ENCODE measurements at regions not wholly inside any gene's neighbourhood (a gene's known extent, or its start where the extent isn't known, plus 50 kb on each side); places are given as distances from the start of the nearest gene placed in this dataset.
A peak's percentile ranks its signal among the peaks of the same experiment; 100 is the strongest.

GRCh38 chr11:130709531-130709930 lies 206.7 kb downstream of the SNX19 start:
- peaks cover 7% of the 10 kb centered on the region for H3K9me3 ChIP-seq (ENCODE audit: control insufficient read depth, low read length)
- peaks cover 10% of the 10 kb centered on the region for H3K4me1 ChIP-seq (ENCODE audit: control insufficient read depth, insufficient read depth, low read depth, low read length)
- H3K4me3 ChIP-seq (ENCODE audit: insufficient read depth in 1 of 2, low read depth in 1 of 2, low read length in 2 of 2) = no peak overlapping the region
- no peaks in the 10 kb centered on the region for H3K36me3 ChIP-seq (ENCODE audit: control insufficient read depth in 1 of 2, insufficient read depth in 2 of 2, low read depth in 1 of 2, low read length in 2 of 2)
- no peak overlapping the region for H3K27ac ChIP-seq (ENCODE audit: low read length, poor library complexity, severe bottlenecking)
- H4K91ac ChIP-seq (ENCODE audit: low read length) = no peak overlapping the region
- no peak overlapping the region for H2BK15ac ChIP-seq (ENCODE audit: low read depth, poor library complexity, severe bottlenecking)
- no peak overlapping the region for H2BK120ac ChIP-seq (ENCODE audit: low read depth, low read length)
- H3K9ac ChIP-seq (ENCODE audit: low read length) = no peak overlapping the region
- no peak overlapping the region for H3K23ac ChIP-seq (ENCODE audit: low read length in 2 of 2)
- H4K8ac ChIP-seq (ENCODE audit: low read length) = no peak overlapping the region
- no peak overlapping the region for H3K18ac ChIP-seq (ENCODE audit: low read depth in 1 of 2, low read length in 2 of 2)
- peak overlapping the region in 1 of 2 experiments; percentile 42 for H2BK12ac ChIP-seq (ENCODE audit: low read length in 2 of 2)
- no peaks in the 10 kb centered on the region for H3K27me3 ChIP-seq (ENCODE audit: control insufficient read depth in 1 of 2, insufficient read depth in 1 of 2, low read length in 2 of 2)
- H3K4me2 ChIP-seq (ENCODE audit: low read length, poor library complexity, severe bottlenecking) = no peak overlapping the region
- H3K14ac ChIP-seq (ENCODE audit: low read length in 2 of 2) = peak overlapping the region in 1 of 2 experiments; percentile 66
- 85% methylated on average over 4 of the region's 5 CpGs for WGBS
- no peak for DNase-seq
- no peaks in the 10 kb centered on the region for H3K79me1 ChIP-seq (replicated peaks; ENCODE audit: low read length, poor library complexity, severe bottlenecking)
- H2AK5ac ChIP-seq (ENCODE audit: low read length, severe bottlenecking) = no peak overlapping the region
- H3K4ac ChIP-seq (ENCODE audit: low read depth in 1 of 2, low read length in 2 of 2) = no peak overlapping the region
- H2BK5ac ChIP-seq (ENCODE audit: low read depth, low read length, poor library complexity, severe bottlenecking) = no peak overlapping the region
- H2AFZ ChIP-seq (ENCODE audit: low read depth, low read length) = no peak overlapping the region

GRCh38 chr11:130710021-130710420 lies 206.3 kb downstream of the SNX19 start:
- Histone ChIP-seq H2BK5ac (ENCODE audit: low read depth, low read length, poor library complexity, severe bottlenecking) (no peak overlapping the region), H3K4ac (ENCODE audit: low read depth in 1 of 2, low read length in 2 of 2) (peak overlapping the region in 1 of 2 experiments; percentile 9), H2BK12ac (ENCODE audit: low read length in 2 of 2) (no peak overlapping the region), H3K23ac (ENCODE audit: low read length in 2 of 2) (no peak overlapping the region), H3K79me1 (replicated peaks; ENCODE audit: low read length, poor library complexity, severe bottlenecking) (no peaks in the 10 kb centered on the region), H3K18ac (ENCODE audit: low read depth in 1 of 2, low read length in 2 of 2) (peak overlapping the region; percentile 2 to 22), H2BK15ac (ENCODE audit: low read depth, poor library complexity, severe bottlenecking) (no peak overlapping the region), H3K9me3 (ENCODE audit: control insufficient read depth, low read length) (peaks cover 7% of the 10 kb centered on the region), H3K9ac (ENCODE audit: low read length) (no peak overlapping the region), H4K91ac (ENCODE audit: low read length) (peak overlapping the region; percentile 83), H3K4me2 (ENCODE audit: low read length, poor library complexity, severe bottlenecking) (no peak overlapping the region), H3K27me3 (ENCODE audit: control insufficient read depth in 1 of 2, insufficient read depth in 1 of 2, low read length in 2 of 2) (no peaks in the 10 kb centered on the region), H2BK120ac (ENCODE audit: low read depth, low read length) (no peak overlapping the region), H3K14ac (ENCODE audit: low read length in 2 of 2) (no peak overlapping the region), H3K27ac (ENCODE audit: low read length, poor library complexity, severe bottlenecking) (no peak overlapping the region), H2AK5ac (ENCODE audit: low read length, severe bottlenecking) (no peak overlapping the region), H2AFZ (ENCODE audit: low read depth, low read length) (no peak overlapping the region), H3K4me3 (ENCODE audit: insufficient read depth in 1 of 2, low read depth in 1 of 2, low read length in 2 of 2) (no peak overlapping the region), H3K4me1 (ENCODE audit: control insufficient read depth, insufficient read depth, low read depth, low read length) (peaks cover 10% of the 10 kb centered on the region), H3K36me3 (ENCODE audit: control insufficient read depth in 1 of 2, insufficient read depth in 2 of 2, low read depth in 1 of 2, low read length in 2 of 2) (no peaks in the 10 kb centered on the region), H4K8ac (ENCODE audit: low read length) (no peak overlapping the region)
- WGBS = 92% methylated on average over 5 of the region's 5 CpGs
- no peak for DNase-seq

GRCh38 chr11:130710497-130711012 lies 205.7 kb downstream of the SNX19 start:
- H3K18ac ChIP-seq (ENCODE audit: low read depth in 1 of 2, low read length in 2 of 2) = peak overlapping the region in 1 of 2 experiments; percentile 7
- H3K27me3 ChIP-seq (ENCODE audit: control insufficient read depth in 1 of 2, insufficient read depth in 1 of 2, low read length in 2 of 2) = no peaks in the 10 kb centered on the region
- H2BK120ac ChIP-seq (ENCODE audit: low read depth, low read length) = no peak overlapping the region
- H3K79me1 ChIP-seq (replicated peaks; ENCODE audit: low read length, poor library complexity, severe bottlenecking) = no peaks in the 10 kb centered on the region
- no peak overlapping the region for H2AFZ ChIP-seq (ENCODE audit: low read depth, low read length)
- no peak overlapping the region for H3K27ac ChIP-seq (ENCODE audit: low read length, poor library complexity, severe bottlenecking)
- peaks cover 10% of the 10 kb centered on the region for H3K4me1 ChIP-seq (ENCODE audit: control insufficient read depth, insufficient read depth, low read depth, low read length)
- no peak overlapping the region for H4K8ac ChIP-seq (ENCODE audit: low read length)
- no peak overlapping the region for H2AK5ac ChIP-seq (ENCODE audit: low read length, severe bottlenecking)
- no peaks in the 10 kb centered on the region for H3K36me3 ChIP-seq (ENCODE audit: control insufficient read depth in 1 of 2, insufficient read depth in 2 of 2, low read depth in 1 of 2, low read length in 2 of 2)
- no peak overlapping the region for H2BK5ac ChIP-seq (ENCODE audit: low read depth, low read length, poor library complexity, severe bottlenecking)
- H4K91ac ChIP-seq (ENCODE audit: low read length) = no peak overlapping the region
- H2BK15ac ChIP-seq (ENCODE audit: low read depth, poor library complexity, severe bottlenecking) = no peak overlapping the region
- H3K14ac ChIP-seq (ENCODE audit: low read length in 2 of 2) = no peak overlapping the region
- peak; percentile 95 for DNase-seq
- no peak overlapping the region for H3K9ac ChIP-seq (ENCODE audit: low read length)
- no peak overlapping the region for H3K4me3 ChIP-seq (ENCODE audit: insufficient read depth in 1 of 2, low read depth in 1 of 2, low read length in 2 of 2)
- H3K4me2 ChIP-seq (ENCODE audit: low read length, poor library complexity, severe bottlenecking) = no peak overlapping the region
- no peak overlapping the region for H2BK12ac ChIP-seq (ENCODE audit: low read length in 2 of 2)
- H3K23ac ChIP-seq (ENCODE audit: low read length in 2 of 2) = no peak overlapping the region
- WGBS = 52% methylated on average over 13 of the region's 13 CpGs
- no peak overlapping the region for H3K4ac ChIP-seq (ENCODE audit: low read depth in 1 of 2, low read length in 2 of 2)
- H3K9me3 ChIP-seq (ENCODE audit: control insufficient read depth, low read length) = peaks cover 7% of the 10 kb centered on the region

GRCh38 chr11:130711193-130711592 lies 205.1 kb downstream of the SNX19 start:
- no peak overlapping the region for H3K4ac ChIP-seq (ENCODE audit: low read depth in 1 of 2, low read length in 2 of 2)
- no peaks in the 10 kb centered on the region for H3K36me3 ChIP-seq (ENCODE audit: control insufficient read depth in 1 of 2, insufficient read depth in 2 of 2, low read depth in 1 of 2, low read length in 2 of 2)
- no peak overlapping the region for H2BK12ac ChIP-seq (ENCODE audit: low read length in 2 of 2)

More at GRCh38 chr11:130711193-130711592, 205.1 kb downstream of the SNX19 start:
- Histone ChIP-seq H3K4me1 (ENCODE audit: control insufficient read depth, insufficient read depth, low read depth, low read length) (peaks cover 10% of the 10 kb centered on the region), H2BK15ac (ENCODE audit: low read depth, poor library complexity, severe bottlenecking) (no peak overlapping the region), H3K27me3 (ENCODE audit: control insufficient read depth in 1 of 2, insufficient read depth in 1 of 2, low read length in 2 of 2) (no peaks in the 10 kb centered on the region), H2AK5ac (ENCODE audit: low read length, severe bottlenecking) (no peak overlapping the region), H3K18ac (ENCODE audit: low read depth in 1 of 2, low read length in 2 of 2) (peak overlapping the region in 1 of 2 experiments; percentile 48), H3K14ac (ENCODE audit: low read length in 2 of 2) (no peak overlapping the region), H2AFZ (ENCODE audit: low read depth, low read length) (no peak overlapping the region), H4K8ac (ENCODE audit: low read length) (no peak overlapping the region), H3K4me2 (ENCODE audit: low read length, poor library complexity, severe bottlenecking) (no peak overlapping the region), H4K91ac (ENCODE audit: low read length) (no peak overlapping the region), H3K9ac (ENCODE audit: low read length) (no peak overlapping the region), H3K27ac (ENCODE audit: low read length, poor library complexity, severe bottlenecking) (no peak overlapping the region), H3K9me3 (ENCODE audit: control insufficient read depth, low read length) (peaks cover 7% of the 10 kb centered on the region), H2BK5ac (ENCODE audit: low read depth, low read length, poor library complexity, severe bottlenecking) (no peak overlapping the region), H2BK120ac (ENCODE audit: low read depth, low read length) (no peak overlapping the region), H3K23ac (ENCODE audit: low read length in 2 of 2) (no peak overlapping the region), H3K79me1 (replicated peaks; ENCODE audit: low read length, poor library complexity, severe bottlenecking) (no peaks in the 10 kb centered on the region), H3K4me3 (ENCODE audit: insufficient read depth in 1 of 2, low read depth in 1 of 2, low read length in 2 of 2) (no peak overlapping the region)
- DNase-seq = peak; percentile 52
- 54% methylated on average over 6 of the region's 6 CpGs for whole genome bisulfite sequencing
